Posterior vena cava (tissue), 2 donors: ENCODE measurements at regions not wholly inside any gene's neighbourhood (a gene's known extent, or its start where the extent isn't known, plus 50 kb on each side); places are given as distances from the start of the nearest gene placed in this dataset.

Experiments
- DNase-seq: peaks from one replicate; pipeline ENCODE4 v3.0.0-alpha.2; 2020; ENCODE audit warnings: low spot score
- intact Hi-C, 2 donors: fragments of 100-400 bp; cut with DNase I; formaldehyde crosslinking; loops; one replicate each; pipeline versions ENCODE4 v1.14.1 to v1.14.2; 2022 to 2023
- donor health status: DM: yes; HTN: yes; CAD: no.
- donor health status: DM: yes; HTN: yes; CAD: no.

GRCh38 chr17:68812876-68813584, 142.2 kb downstream of the ABCA8 start:
- no peak for DNase-seq
- intact Hi-C loops = no loop called here

GRCh38 chr17:68809148-68809547, 146.0 kb downstream of the ABCA8 start:
- DNase-seq = no peak
- intact Hi-C loops = loop anchor here in 1 of 2 donors (10.0 kb wide), 1 partner anchor 96 kb away; no protein-coding TSS in a partner anchor

DNA sequence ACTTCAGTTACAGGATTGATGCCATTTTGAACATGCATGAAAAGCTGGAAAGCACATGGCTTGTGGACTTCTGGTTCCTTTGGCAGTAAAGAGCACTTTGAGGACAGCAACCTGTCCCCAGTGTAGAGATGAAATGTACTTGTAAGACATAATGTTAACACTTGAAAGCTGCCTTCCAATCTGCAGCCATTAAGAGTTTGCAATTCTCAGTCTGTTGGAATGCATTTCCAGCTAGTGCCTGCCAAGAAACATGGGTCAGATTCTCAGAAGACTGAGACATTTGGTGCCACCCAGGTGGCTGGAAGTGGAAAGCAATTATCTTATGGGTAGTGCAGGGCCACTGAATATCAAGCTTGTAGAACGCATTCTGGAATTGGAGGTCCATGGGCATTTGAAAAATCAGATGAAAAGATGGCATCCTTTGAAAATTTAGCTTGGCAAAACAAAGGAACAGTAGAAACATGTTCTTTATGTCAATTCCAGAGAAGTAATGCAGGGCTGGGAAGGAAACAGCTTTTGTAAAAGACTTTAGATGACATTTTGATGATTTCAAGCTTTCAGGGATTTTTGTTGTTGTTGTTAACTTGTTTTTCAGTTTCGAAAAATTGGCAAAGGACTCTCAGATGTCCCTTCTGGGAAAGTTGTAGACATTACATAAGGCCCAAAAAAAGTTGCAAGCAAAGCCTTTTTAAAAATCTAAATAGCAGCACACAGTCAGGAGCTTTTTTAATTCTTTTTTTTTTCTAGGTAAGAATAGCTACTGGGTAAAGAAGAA, 147.0 kb downstream of the ABCA8 start:
- intact Hi-C loops = loop anchor here in 1 of 2 donors (10.0 kb wide), 1 partner anchor 97 kb away; no protein-coding TSS in a partner anchor
- no peak for DNase-seq

DNA sequence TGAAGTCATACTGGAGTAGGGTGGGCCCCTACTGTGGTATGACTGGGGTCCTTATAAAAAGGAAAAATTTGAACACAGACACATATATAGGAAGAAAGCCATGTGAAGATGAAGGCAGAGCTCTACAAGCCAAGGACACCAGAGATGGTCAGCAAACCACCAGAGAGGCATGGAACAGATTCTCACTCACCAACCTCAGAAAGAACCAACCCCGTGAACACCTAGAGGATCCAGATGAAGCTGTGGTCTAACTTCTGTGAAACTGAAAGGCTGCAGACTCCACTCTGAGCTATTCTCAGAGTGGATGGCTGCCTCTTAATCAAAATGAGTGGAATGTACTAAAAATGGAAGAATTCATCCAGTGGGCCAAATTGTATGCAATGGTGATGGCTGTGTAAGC, 149.6 kb downstream of the ABCA8 start:
- no peak for DNase-seq
- intact Hi-C loops = loop anchor here in 1 of 2 donors (10.0 kb wide), 1 partner anchor 99 kb away; no protein-coding TSS in a partner anchor

GRCh38 chr17:68804777-68805520, 150.2 kb downstream of the ABCA8 start:
- no peak for DNase-seq
- intact Hi-C loops = loop anchor here in 1 of 2 donors (10.0 kb wide), 1 partner anchor 100 kb away; no protein-coding TSS in a partner anchor

DNA sequence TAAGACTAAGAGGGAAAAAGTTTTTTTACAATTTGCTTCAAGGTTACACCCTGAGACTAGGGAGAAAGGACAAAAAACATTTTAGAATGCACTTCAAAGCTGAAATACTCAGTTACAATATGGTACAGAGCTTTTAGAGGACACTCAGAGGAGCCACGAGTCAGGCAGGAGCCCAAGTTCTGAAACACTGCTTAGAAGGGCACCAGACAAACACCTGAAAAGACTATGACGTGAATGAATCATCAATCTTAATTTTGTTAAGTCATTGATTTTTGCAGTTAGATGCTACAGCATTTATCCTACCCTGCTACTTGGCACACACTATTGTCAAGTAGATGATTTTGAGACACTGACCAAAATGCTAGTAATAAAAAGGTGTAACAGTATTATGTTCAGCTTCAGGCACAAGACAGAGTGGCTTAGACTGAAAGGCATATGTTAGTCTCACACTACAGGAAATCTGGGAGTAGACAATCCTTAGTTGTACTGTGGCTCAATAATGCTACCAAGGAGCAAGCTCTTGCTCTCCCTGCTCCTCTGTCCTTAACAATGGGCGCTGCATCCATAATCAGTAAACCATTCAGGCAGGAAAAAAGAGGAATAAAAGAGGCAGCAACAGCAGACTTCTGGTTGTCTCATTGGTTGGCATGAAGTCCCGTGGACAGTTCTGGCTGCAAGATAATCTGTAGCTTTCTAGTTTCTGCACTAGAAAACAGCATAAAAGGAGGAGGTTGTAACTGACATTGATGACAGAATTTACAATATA, 151.8 kb downstream of the ABCA8 start:
- intact Hi-C loops = loop anchor here in 1 of 2 donors (10.0 kb wide), 1 partner anchor 101 kb away; no protein-coding TSS in a partner anchor
- no peak for DNase-seq

DNA sequence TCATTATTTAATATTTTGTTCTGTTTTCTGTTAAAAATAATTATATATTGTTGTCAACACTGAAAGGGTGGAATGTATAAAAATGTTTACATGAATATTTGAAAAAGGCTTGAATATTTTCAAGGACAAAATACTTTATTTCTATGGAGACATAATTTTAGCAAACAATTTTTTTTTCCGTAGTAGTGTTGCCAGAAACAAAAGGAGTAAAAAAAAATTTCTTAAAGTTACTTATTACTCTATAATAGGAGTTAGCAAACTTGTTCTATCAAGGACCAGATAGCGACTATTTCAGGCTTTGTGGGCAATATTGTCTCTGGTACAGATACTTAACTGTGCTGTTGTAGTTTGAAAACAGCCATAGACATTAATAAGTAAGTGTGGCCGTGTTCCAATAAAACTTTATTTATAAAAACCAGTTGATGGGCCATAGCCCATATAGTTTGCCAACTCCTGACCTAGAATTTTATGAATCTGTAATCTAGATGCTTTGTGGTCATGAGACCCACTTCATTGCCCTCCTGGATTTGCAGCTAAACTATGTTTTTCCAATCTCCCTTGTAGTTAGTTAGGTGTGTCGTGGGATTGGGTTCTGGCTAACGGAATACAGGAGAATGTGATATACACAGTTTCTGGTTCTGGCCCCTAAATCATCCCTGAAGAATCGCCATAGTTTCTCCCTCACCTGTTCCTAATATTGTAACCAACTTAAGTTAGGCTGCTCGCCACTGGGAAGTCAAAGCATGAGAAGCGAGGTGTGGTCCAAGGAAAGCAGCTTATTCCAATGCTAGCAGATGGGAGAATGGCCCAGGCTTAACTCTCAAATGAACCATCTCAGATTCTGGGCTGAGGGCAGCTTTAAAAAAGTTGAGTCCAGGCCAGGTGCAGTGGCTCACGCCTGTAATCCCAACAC, 153.6 kb downstream of the ABCA8 start:
- DNase-seq = no peak
- intact Hi-C loops = loop anchor here in 1 of 2 donors (10.0 kb wide), 1 partner anchor 103 kb away; no protein-coding TSS in a partner anchor

DNA sequence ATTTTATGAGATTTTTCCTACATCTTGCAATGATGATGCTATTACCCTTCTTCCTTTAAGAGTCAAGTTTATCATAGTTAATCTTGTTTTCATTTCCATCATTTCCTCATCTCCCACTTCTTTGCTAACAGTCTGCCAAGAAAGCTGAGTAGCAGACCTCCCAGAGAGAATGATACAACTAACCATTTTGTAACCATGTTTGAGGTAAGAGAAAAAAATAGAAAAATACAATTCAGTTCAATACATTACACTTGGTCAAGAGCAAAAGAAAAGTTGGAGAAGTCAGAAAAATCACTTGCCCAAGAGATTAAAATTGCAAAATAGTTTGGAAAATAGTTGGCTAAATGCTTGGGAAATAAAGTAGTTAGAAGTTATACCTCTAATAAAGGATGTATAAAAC, 154.4 kb downstream of the ABCA8 start:
- no peak for DNase-seq
- intact Hi-C loops = loop anchor here in 1 of 2 donors (10.0 kb wide), 1 partner anchor 104 kb away; no protein-coding TSS in a partner anchor

DNA sequence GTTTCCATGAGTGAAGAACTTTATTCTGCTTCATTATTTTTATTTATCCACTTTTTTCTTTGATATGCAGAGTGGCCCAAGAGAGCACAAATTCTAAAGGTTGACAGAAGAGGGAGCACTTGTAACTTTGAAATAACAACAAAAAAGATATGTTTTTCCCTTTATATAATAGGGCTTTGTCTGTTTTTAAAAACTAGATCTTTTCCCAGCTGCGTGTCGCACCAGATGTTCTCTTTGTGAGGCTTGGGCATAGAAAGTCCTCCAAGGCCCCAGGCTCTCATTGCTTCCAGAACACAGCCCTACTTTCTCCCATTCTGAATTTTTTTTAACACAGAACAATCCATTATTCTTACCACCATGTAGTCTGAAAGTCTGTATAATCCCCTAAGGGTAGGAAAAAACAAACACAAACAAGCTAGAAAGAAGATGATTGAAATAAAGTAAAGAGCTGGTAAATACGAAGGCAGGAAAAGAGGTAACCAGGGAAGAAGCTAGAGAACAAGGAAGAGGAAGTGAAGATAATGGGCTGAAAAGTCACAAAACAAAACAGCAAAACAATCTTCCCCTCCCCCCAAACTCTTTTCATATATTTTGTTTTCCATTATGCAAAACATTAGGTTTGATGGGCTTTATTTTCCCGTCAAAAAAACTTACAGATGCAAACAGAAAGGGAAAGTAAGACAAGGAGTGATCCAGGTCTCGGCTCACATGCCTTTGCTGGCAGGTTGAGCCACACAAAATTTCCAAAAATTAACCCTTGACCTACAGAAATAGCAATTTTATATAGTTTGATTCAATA, 160.4 kb downstream of the ABCA8 start:
- intact Hi-C loops = no loop called here
- DNase-seq = no peak

- intact Hi-C loops = no loop called here
- DNase-seq = no peak
Observed at GRCh38 chr17:68792873-68793272, 162.3 kb downstream of the ABCA8 start.

- DNase-seq = no peak
- intact Hi-C loops = no loop called here
Observed at GRCh38 chr17:68792042-68792685, 163.0 kb downstream of the ABCA8 start.

- no peak for DNase-seq
- intact Hi-C loops = no loop called here
Observed at GRCh38 chr17:68790931-68791330, 164.3 kb downstream of the ABCA8 start.

DNA sequence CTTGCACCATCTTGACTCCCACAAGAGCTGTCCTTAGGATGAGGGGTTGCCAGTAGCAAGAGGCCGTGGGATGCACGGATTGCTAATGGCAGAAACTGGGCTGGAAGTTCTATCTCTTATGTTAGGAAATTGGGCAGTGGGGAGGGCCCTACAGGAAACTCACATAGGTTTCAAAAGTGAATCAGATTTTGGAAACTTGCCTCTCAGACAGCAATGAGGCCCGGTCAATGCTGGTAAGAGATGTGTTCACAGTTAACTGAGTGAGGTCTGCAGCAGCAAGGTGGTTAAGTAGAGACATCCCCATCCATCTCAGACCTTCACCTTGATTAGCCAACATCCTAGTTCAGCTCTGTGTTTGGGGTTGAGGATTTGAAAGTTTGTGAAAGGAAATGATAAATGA, 164.7 kb downstream of the ABCA8 start:
- intact Hi-C loops = no loop called here
- no peak for DNase-seq

GRCh38 chr17:68789203-68789962, 165.8 kb downstream of the ABCA8 start:
- DNase-seq = no peak
- intact Hi-C loops = loop anchor here in 1 of 2 donors (10.0 kb wide), 2 partner anchors 115 to 455 kb away; no protein-coding TSS in a partner anchor

DNA sequence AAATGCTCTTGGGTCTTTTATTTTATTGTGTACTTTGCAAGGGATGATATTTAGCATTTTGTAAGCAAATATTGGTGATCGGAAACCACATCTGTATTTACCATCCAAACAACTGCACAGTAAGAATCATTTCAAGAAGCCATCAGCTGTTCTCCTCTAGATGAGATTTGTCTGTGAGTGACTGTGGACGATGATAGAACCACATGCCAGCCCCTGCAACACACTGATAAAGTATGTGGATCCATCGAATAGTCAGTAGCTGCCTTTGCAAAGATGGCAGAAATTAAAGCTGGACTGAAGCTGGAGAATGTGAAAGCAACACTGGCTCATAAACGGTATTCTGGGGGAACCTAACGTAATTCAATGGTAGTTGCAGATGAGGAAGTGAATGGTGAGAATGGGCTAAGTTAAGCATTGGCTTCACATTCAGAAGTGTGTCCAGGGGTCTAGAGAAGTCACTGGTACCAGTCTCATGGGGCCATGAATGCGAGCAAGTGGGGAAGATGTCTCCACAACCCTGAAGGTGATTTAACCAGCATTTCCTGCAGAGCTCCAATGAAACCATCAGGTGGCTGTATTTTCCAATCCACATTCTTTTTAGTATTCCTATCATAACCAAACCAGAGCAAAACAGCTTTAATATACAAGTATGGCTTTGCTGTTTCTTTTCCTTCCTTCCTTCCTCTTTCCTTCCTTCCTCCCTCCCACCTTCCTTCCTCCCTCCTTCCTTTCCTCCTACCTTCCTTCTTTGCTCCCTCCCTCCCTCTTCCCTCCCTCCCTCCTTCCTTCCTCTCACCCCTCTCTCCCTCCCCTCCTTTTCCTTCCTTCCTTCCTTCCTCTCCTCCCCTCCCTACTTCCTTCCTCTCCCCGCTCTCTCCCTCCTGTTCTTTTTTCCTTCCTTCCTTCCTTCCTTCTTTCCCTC, 169.4 kb downstream of the ABCA8 start:
- intact Hi-C loops = loop anchor here in 1 of 2 donors (10.0 kb wide), 2 partner anchors 119 to 459 kb away; no protein-coding TSS in a partner anchor
- DNase-seq = no peak
